Fibroblast of lung (primary cell): ENCODE measurements at regions not wholly inside any gene's neighbourhood (a gene's known extent, or its start where the extent isn't known, plus 50 kb on each side); places are given as distances from the start of the nearest gene placed in this dataset.

ENCODE experiments used
- EZH2 ChIP-seq: IDR thresholded peaks from 2 replicates; pipeline ENCODE4 v1.5.1; 2012; ENCODE audit warnings: low read length, control low read depth, mild to moderate bottlenecking; ENCODE audit errors: missing control alignments
- TF ChIP-seq, protein P1 (sequence below), 2 donors: IDR thresholded peaks in 1 of 2; conservative IDR thresholded peaks in 1 of 2; 1 replicate in 1 of 2; 2 replicates in 1 of 2; pipeline ENCODE4 v1.5.1; 2011 to 2012; ENCODE audit warnings: low read length in 2 of 2, control low read depth in 1 of 2, inconsistent platforms in 1 of 2, low read depth in 1 of 2, mild to moderate bottlenecking in 1 of 2

GRCh38 chr1:23613191-23614031 is 54.1 kb upstream of the ID3 start:
- TF ChIP-seq EZH2, result no peak
- TF ChIP-seq, protein P1, sequence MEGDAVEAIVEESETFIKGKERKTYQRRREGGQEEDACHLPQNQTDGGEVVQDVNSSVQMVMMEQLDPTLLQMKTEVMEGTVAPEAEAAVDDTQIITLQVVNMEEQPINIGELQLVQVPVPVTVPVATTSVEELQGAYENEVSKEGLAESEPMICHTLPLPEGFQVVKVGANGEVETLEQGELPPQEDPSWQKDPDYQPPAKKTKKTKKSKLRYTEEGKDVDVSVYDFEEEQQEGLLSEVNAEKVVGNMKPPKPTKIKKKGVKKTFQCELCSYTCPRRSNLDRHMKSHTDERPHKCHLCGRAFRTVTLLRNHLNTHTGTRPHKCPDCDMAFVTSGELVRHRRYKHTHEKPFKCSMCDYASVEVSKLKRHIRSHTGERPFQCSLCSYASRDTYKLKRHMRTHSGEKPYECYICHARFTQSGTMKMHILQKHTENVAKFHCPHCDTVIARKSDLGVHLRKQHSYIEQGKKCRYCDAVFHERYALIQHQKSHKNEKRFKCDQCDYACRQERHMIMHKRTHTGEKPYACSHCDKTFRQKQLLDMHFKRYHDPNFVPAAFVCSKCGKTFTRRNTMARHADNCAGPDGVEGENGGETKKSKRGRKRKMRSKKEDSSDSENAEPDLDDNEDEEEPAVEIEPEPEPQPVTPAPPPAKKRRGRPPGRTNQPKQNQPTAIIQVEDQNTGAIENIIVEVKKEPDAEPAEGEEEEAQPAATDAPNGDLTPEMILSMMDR (conservative IDR thresholded peaks at IDR 0.05 in 1 of 2, IDR thresholded peaks at IDR 0.05 in 1 of 2; ENCODE audit: low read depth in 1 of 2, low read length in 2 of 2), result no peak
